ENCODE measurements at regions not wholly inside any gene's neighbourhood (a gene's known extent, or its start where the extent isn't known, plus 50 kb on each side); places are given as distances from the start of the nearest gene placed in this dataset.

DNA sequence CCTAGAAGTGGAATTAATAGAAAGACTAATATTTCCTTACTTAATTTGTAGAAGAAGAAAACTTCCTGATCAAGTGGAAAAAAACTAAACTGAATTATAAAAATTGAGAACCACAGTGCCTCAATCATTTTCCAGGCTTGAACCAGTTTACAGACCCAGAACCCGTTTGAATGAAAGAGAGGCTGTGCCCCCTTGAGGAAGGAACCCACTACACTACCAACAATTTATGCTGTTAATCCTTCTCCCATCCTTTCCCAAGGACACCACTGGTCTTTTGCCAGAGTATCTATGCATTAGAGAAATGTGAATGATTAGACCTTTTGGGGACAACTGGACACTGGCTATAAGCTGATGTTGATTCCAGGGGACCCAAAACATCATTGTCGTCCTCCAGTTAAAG is 842.6 kb downstream of the TECRL start:
- FAIRE-seq, result no peak
- TF ChIP-seq PAX5 (IDR thresholded peaks at IDR 0.05; ENCODE audit: insufficient read depth, low read length, severe bottlenecking) (no peak), POU2F2 (IDR thresholded peaks at IDR 0.05; ENCODE audit: low read depth, low read length) (no peak), TAF1 (IDR thresholded peaks at IDR 0.05; ENCODE audit: low read depth, low read length) (no peak), SPI1 (IDR thresholded peaks at IDR 0.05; ENCODE audit: low read depth, low read length) (no peak), POLR2AphosphoS5 (IDR thresholded peaks at IDR 0.05; ENCODE audit: low read depth, low read length) (no peak), POLR2A (IDR thresholded peaks at IDR 0.05; ENCODE audit: low read depth, low read length) (no peak)
- DNase-seq (ENCODE audit: insufficient read length, low spot score), result no peak

- no peak for DNase-seq (ENCODE audit: insufficient read length, low spot score)
- TF ChIP-seq POU2F2 (IDR thresholded peaks at IDR 0.05; ENCODE audit: low read depth, low read length) (no peak), POLR2AphosphoS5 (IDR thresholded peaks at IDR 0.05; ENCODE audit: low read depth, low read length) (no peak), TAF1 (IDR thresholded peaks at IDR 0.05; ENCODE audit: low read depth, low read length) (no peak), PAX5 (IDR thresholded peaks at IDR 0.05; ENCODE audit: insufficient read depth, low read length, severe bottlenecking) (no peak), POLR2A (IDR thresholded peaks at IDR 0.05; ENCODE audit: low read depth, low read length) (no peak), SPI1 (IDR thresholded peaks at IDR 0.05; ENCODE audit: low read depth, low read length) (no peak)
- peak; percentile 28 for FAIRE-seq
Measured at GRCh38 chr4:63563288-63564014, 845.8 kb downstream of the TECRL start.

GRCh38 chr4:63558709-63559108 is 850.5 kb downstream of the TECRL start:
- FAIRE-seq, result no peak
- TF ChIP-seq PAX5 (IDR thresholded peaks at IDR 0.05; ENCODE audit: insufficient read depth, low read length, severe bottlenecking) (no peak), POLR2A (IDR thresholded peaks at IDR 0.05; ENCODE audit: low read depth, low read length) (no peak), POLR2AphosphoS5 (IDR thresholded peaks at IDR 0.05; ENCODE audit: low read depth, low read length) (no peak), POU2F2 (IDR thresholded peaks at IDR 0.05; ENCODE audit: low read depth, low read length) (no peak), TAF1 (IDR thresholded peaks at IDR 0.05; ENCODE audit: low read depth, low read length) (no peak), SPI1 (IDR thresholded peaks at IDR 0.05; ENCODE audit: low read depth, low read length) (no peak)
- DNase-seq (ENCODE audit: insufficient read length, low spot score), result no peak

DNA sequence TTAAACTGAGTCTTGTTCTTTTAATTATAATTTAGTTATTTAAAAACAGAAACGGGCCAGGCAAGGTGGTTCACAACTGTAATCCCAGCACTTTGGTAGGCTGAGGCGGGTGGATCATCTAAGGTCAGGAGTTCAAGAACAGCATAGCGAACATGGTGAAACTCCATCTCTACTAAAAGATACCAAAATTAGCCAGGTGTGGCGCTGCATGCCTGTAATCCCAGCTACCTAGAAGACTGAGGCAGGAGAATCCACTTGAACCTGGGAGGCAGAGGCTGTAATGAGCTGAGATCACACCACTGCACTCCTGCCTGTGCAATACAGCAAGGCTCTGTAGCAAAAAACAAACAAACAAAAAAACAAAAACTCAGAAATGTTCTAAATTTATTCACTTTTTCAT is 852.9 kb downstream of the TECRL start:
- FAIRE-seq (no peak), DNase-seq (ENCODE audit: insufficient read length, low spot score) (no peak)
- TF ChIP-seq POLR2AphosphoS5 (IDR thresholded peaks at IDR 0.05; ENCODE audit: low read depth, low read length) (no peak), PAX5 (IDR thresholded peaks at IDR 0.05; ENCODE audit: insufficient read depth, low read length, severe bottlenecking) (no peak), POU2F2 (IDR thresholded peaks at IDR 0.05; ENCODE audit: low read depth, low read length) (no peak), POLR2A (IDR thresholded peaks at IDR 0.05; ENCODE audit: low read depth, low read length) (no peak), TAF1 (IDR thresholded peaks at IDR 0.05; ENCODE audit: low read depth, low read length) (no peak), SPI1 (IDR thresholded peaks at IDR 0.05; ENCODE audit: low read depth, low read length) (no peak)

- FAIRE-seq (no peak), DNase-seq (ENCODE audit: insufficient read length, low spot score) (no peak)
- TF ChIP-seq POLR2AphosphoS5 (IDR thresholded peaks at IDR 0.05; ENCODE audit: low read depth, low read length) (no peak), POLR2A (IDR thresholded peaks at IDR 0.05; ENCODE audit: low read depth, low read length) (no peak), SPI1 (IDR thresholded peaks at IDR 0.05; ENCODE audit: low read depth, low read length) (no peak), TAF1 (IDR thresholded peaks at IDR 0.05; ENCODE audit: low read depth, low read length) (no peak)
Measured at GRCh38 chr4:63553123-63553522, 856.1 kb downstream of the TECRL start.

DNA sequence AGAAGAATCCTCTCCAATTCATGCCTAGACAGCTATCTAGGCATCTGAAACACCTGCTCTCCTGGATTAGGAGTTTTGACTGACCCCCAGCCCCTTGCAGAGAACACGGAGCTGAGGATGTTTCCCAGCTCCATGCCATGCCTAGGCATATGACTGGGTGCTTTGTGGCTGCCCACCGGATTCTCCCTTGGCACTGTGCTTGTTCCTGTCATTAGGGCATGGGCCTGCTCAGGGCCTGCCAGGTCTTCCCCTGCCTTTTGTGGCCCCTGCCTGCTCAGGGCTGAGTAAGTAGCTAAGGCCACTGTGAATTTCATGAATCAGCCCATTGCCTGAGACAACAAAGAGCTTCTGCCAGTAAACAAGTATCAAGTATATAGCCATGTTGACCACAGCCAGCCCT is 867.4 kb downstream of the TECRL start:
- FAIRE-seq, result no peak
- no peak for DNase-seq (ENCODE audit: insufficient read length, low spot score)
- TF ChIP-seq SPI1 (IDR thresholded peaks at IDR 0.05; ENCODE audit: low read depth, low read length) (no peak), POU2F2 (IDR thresholded peaks at IDR 0.05; ENCODE audit: low read depth, low read length) (no peak), PAX5 (IDR thresholded peaks at IDR 0.05; ENCODE audit: insufficient read depth, low read length, severe bottlenecking) (no peak), POLR2AphosphoS5 (IDR thresholded peaks at IDR 0.05; ENCODE audit: low read depth, low read length) (no peak), TAF1 (IDR thresholded peaks at IDR 0.05; ENCODE audit: low read depth, low read length) (no peak), POLR2A (IDR thresholded peaks at IDR 0.05; ENCODE audit: low read depth, low read length) (no peak)

DNA sequence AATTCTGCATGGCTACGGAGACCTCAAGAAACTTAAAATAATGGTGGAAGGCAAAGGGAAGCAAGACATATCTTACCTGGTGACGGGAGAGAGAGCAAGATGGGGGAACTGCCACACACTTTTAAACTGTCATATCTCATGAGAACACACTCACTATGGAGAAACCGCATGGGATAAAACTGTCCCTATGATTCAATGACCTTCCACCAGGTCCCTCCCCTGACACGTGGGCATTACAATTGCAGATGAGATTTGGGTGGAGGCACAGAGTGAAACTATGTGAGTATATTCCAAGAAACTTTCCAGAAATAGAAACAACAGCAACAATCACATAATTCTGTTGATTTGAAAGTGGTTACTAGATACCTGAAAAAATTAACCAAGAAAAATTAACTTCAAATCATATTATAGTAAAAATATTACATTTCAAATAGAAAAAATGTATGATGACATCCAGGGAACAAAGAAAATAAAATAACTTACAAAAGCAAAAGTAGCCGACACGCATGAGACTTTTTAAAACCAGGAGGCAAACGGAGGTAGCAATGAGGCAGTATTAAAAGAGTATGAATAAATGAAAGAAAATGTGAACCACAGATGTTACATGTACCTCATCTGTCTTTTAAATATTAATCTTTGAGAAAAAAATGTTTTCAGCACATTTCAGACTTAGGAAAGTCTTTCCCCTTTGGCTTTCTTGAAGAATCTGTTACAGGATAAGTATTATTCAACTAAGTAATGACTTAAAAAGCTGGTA is 879.5 kb downstream of the TECRL start:
- TF ChIP-seq POLR2AphosphoS5 (IDR thresholded peaks at IDR 0.05; ENCODE audit: low read depth, low read length), result no peak
- TF ChIP-seq PAX5 (IDR thresholded peaks at IDR 0.05; ENCODE audit: insufficient read depth, low read length, severe bottlenecking), result no peak

GRCh38 chr4:63528256-63528991 is 880.8 kb downstream of the TECRL start:
- DNase-seq (ENCODE audit: insufficient read length, low spot score) (no peak), FAIRE-seq (no peak)
- TF ChIP-seq POU2F2 (IDR thresholded peaks at IDR 0.05; ENCODE audit: low read depth, low read length), result no peak
- no peak for TF ChIP-seq POLR2A (IDR thresholded peaks at IDR 0.05; ENCODE audit: low read depth, low read length)
- no peak for TF ChIP-seq PAX5 (IDR thresholded peaks at IDR 0.05; ENCODE audit: insufficient read depth, low read length, severe bottlenecking)
- TF ChIP-seq SPI1 (IDR thresholded peaks at IDR 0.05; ENCODE audit: low read depth, low read length), result no peak
- TF ChIP-seq POLR2AphosphoS5 (IDR thresholded peaks at IDR 0.05; ENCODE audit: low read depth, low read length), result no peak
- no peak for TF ChIP-seq TAF1 (IDR thresholded peaks at IDR 0.05; ENCODE audit: low read depth, low read length)

More for the DNA sequence above, 879.5 kb downstream of the TECRL start:
- DNase-seq (ENCODE audit: insufficient read length, low spot score) (no peak), FAIRE-seq (no peak)

- no peak for DNase-seq (ENCODE audit: insufficient read length, low spot score)
- TF ChIP-seq POLR2A (IDR thresholded peaks at IDR 0.05; ENCODE audit: low read depth, low read length), result no peak
- TF ChIP-seq SPI1 (IDR thresholded peaks at IDR 0.05; ENCODE audit: low read depth, low read length), result no peak
- TF ChIP-seq POU2F2 (IDR thresholded peaks at IDR 0.05; ENCODE audit: low read depth, low read length), result no peak
- no peak for TF ChIP-seq PAX5 (IDR thresholded peaks at IDR 0.05; ENCODE audit: insufficient read depth, low read length, severe bottlenecking)
- no peak for TF ChIP-seq TAF1 (IDR thresholded peaks at IDR 0.05; ENCODE audit: low read depth, low read length)
- TF ChIP-seq POLR2AphosphoS5 (IDR thresholded peaks at IDR 0.05; ENCODE audit: low read depth, low read length), result no peak
- FAIRE-seq, result no peak
Measured at GRCh38 chr4:63526251-63526650, 883.0 kb downstream of the TECRL start.
